ENCODE measurements at regions not wholly inside any gene's neighbourhood (a gene's known extent, or its start where the extent isn't known, plus 50 kb on each side); places are given as distances from the start of the nearest gene placed in this dataset.

DNA sequence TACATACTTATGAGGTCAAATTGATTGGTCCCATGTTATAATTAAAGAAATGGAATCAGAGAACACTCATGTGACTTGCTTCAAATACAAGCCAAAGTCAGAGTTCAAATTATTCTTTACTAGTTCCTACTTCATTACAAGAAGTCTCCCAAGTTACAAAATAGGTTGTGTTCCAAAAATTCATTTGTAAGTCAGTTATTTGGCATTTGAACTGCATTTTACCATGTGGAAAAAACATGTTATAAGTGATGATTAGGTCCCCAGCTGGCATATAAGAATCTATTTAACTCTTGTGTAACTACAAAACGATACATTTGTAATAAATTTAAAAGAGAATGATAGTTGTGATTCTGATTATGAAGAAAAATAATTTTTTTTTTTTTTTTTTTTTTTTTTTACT is 124.1 kb downstream of the DISP1 start:
- no peak for TF ChIP-seq CTCF (IDR thresholded peaks at IDR 0.05; ENCODE audit: extremely low read depth, low read depth, low read length)
- H3K27ac ChIP-seq (ENCODE audit: low read depth, low read length), result no peak overlapping the region
- no peaks in the 10 kb centered on the region for H4K20me1 ChIP-seq (ENCODE audit: insufficient read depth, low read length)
- H3K4me3 ChIP-seq (ENCODE audit: insufficient read depth, low read length), result no peak overlapping the region
- no peak for DNase-seq (ENCODE audit: insufficient read length, low spot score, missing footprints)
- H3K36me3 ChIP-seq (ENCODE audit: insufficient read depth, low read length), result no peaks in the 10 kb centered on the region
- H3K79me2 ChIP-seq (ENCODE audit: insufficient read depth, low read length), result no peaks in the 10 kb centered on the region
- H2AFZ ChIP-seq (ENCODE audit: low read length), result no peak overlapping the region
- H3K27me3 ChIP-seq (ENCODE audit: insufficient read depth, low read length), result no peaks in the 10 kb centered on the region
- no peaks in the 10 kb centered on the region for H3K4me1 ChIP-seq (ENCODE audit: insufficient read depth, low read length)
- H3K4me2 ChIP-seq (ENCODE audit: insufficient read depth, low read length), result no peak overlapping the region
- H3K9me3 ChIP-seq (ENCODE audit: low read depth, low read length), result no peaks in the 10 kb centered on the region

DNA sequence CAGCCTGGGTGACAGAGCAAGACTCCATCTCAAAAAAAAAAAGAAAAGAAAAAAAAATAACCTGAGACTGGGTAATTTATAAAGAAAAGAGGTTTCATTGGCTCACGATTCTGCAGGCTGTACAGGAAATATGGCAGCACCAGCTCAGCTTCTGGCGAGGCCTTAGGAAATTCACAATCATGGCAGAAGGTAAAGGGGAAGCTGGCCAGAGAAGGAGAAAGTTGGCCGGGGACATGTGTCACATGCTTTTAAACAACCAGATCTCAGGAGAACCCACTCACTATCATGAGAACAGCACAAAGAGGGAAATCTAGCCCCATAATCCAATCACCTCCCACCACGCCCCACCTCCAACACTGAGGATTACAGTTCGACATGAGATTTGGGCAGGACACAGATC is 125.3 kb downstream of the DISP1 start:
- H3K4me2 ChIP-seq (ENCODE audit: insufficient read depth, low read length), result no peak overlapping the region
- no peaks in the 10 kb centered on the region for H3K79me2 ChIP-seq (ENCODE audit: insufficient read depth, low read length)
- no peak for DNase-seq (ENCODE audit: insufficient read length, low spot score, missing footprints)
- no peak for TF ChIP-seq CTCF (IDR thresholded peaks at IDR 0.05; ENCODE audit: extremely low read depth, low read depth, low read length)
- H2AFZ ChIP-seq (ENCODE audit: low read length), result no peak overlapping the region
- no peaks in the 10 kb centered on the region for H3K4me1 ChIP-seq (ENCODE audit: insufficient read depth, low read length)
- no peaks in the 10 kb centered on the region for H3K36me3 ChIP-seq (ENCODE audit: insufficient read depth, low read length)
- no peaks in the 10 kb centered on the region for H3K9me3 ChIP-seq (ENCODE audit: low read depth, low read length)
- H3K27ac ChIP-seq (ENCODE audit: low read depth, low read length), result no peak overlapping the region
- H3K4me3 ChIP-seq (ENCODE audit: insufficient read depth, low read length), result no peak overlapping the region
- no peaks in the 10 kb centered on the region for H3K27me3 ChIP-seq (ENCODE audit: insufficient read depth, low read length)
- H4K20me1 ChIP-seq (ENCODE audit: insufficient read depth, low read length), result no peaks in the 10 kb centered on the region

DNA sequence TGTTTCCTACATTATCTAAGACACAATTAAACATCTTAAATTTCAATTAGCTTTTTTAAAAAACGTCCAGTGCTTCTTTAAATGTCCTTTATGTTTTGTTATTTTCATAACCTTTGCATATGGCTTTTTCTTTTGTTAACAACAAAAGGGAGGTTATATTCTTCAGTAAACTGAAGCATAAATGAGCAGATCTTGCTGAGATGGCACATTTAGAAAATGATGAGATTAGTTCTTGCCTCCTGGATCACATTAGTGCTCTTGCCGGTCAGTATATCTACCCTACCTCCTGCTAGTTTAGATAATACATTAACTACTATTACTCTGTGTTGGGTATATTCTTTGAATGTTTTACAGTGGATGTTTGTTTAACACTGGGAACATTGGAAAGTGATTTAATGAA is 126.1 kb downstream of the DISP1 start:
- Histone ChIP-seq H4K20me1 (ENCODE audit: insufficient read depth, low read length) (no peaks in the 10 kb centered on the region), H3K4me3 (ENCODE audit: insufficient read depth, low read length) (no peak overlapping the region), H3K4me2 (ENCODE audit: insufficient read depth, low read length) (no peak overlapping the region), H3K4me1 (ENCODE audit: insufficient read depth, low read length) (no peaks in the 10 kb centered on the region), H3K36me3 (ENCODE audit: insufficient read depth, low read length) (no peaks in the 10 kb centered on the region), H3K79me2 (ENCODE audit: insufficient read depth, low read length) (no peaks in the 10 kb centered on the region), H3K27me3 (ENCODE audit: insufficient read depth, low read length) (no peaks in the 10 kb centered on the region), H3K27ac (ENCODE audit: low read depth, low read length) (no peak overlapping the region), H3K9me3 (ENCODE audit: low read depth, low read length) (no peaks in the 10 kb centered on the region), H2AFZ (ENCODE audit: low read length) (no peak overlapping the region)
- TF ChIP-seq CTCF (IDR thresholded peaks at IDR 0.05; ENCODE audit: extremely low read depth, low read depth, low read length), result no peak
- DNase-seq (ENCODE audit: insufficient read length, low spot score, missing footprints), result no peak

DNA sequence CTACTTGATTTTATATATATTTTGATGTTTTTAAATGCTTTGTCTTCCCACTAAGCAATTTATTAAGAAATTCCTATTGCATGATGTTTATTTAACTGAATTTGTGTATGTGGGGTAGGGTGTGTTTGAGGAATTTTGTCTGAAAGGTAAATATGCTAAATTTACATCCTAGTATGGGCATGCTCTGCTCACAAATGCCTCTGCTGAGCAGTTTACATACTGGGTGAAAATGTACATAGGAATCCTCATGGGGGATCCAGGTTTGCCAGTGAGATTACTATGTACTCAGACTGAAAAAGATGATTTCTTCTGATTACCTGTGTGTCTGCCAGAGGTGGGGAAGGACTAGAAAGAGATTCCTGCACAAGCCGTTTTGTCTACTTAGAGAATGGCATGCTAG is 126.6 kb downstream of the DISP1 start:
- H3K4me2 ChIP-seq (ENCODE audit: insufficient read depth, low read length), result no peak overlapping the region

More for the DNA sequence above, 126.6 kb downstream of the DISP1 start:
- H3K27me3 ChIP-seq (ENCODE audit: insufficient read depth, low read length), result no peaks in the 10 kb centered on the region
- H3K9me3 ChIP-seq (ENCODE audit: low read depth, low read length), result no peaks in the 10 kb centered on the region
- DNase-seq (ENCODE audit: insufficient read length, low spot score, missing footprints), result no peak
- H3K27ac ChIP-seq (ENCODE audit: low read depth, low read length), result no peak overlapping the region
- TF ChIP-seq CTCF (IDR thresholded peaks at IDR 0.05; ENCODE audit: extremely low read depth, low read depth, low read length), result no peak
- no peaks in the 10 kb centered on the region for H3K36me3 ChIP-seq (ENCODE audit: insufficient read depth, low read length)
- H4K20me1 ChIP-seq (ENCODE audit: insufficient read depth, low read length), result no peaks in the 10 kb centered on the region
- no peaks in the 10 kb centered on the region for H3K4me1 ChIP-seq (ENCODE audit: insufficient read depth, low read length)
- no peaks in the 10 kb centered on the region for H3K79me2 ChIP-seq (ENCODE audit: insufficient read depth, low read length)
- H3K4me3 ChIP-seq (ENCODE audit: insufficient read depth, low read length), result no peak overlapping the region
- no peak overlapping the region for H2AFZ ChIP-seq (ENCODE audit: low read length)
